SK-N-SH (cell line): ENCODE measurements at regions not wholly inside any gene's neighbourhood (a gene's known extent, or its start where the extent isn't known, plus 50 kb on each side); places are given as distances from the start of the nearest gene placed in this dataset.

Experiments used
- CTCF ChIA-PET: fragments of 300-600, 350-600 bp; formaldehyde crosslinking; extraction: SDS; loops from one replicate; lab custom pipeline; 2021; lab: Yijun Ruan, JAX
- POLR2A ChIA-PET: fragments of 350-600 bp; sonication (Branson Sonifier 250); formaldehyde crosslinking; extraction: SDS; loops from one replicate; lab custom pipeline; 2020; ENCODE audit warnings: antibody characterized with exemption, inconsistent platforms; lab: Yijun Ruan, JAX
- DNase-seq: peaks from one replicate; pipeline ENCODE4 v3.0.0; 2012
- H2AFZ ChIP-seq: fragments of 200-600 bp; sonication (generic); 2 replicates; pipeline ENCODE4 v1.8.1; 2016; ENCODE audit warnings: antibody characterized with exemption, mild to moderate bottlenecking, low read depth
- H3F3A ChIP-seq: fragments of 200-600 bp; sonication (generic); replicated peaks from 2 replicates; pipeline ENCODE3; 2016; ENCODE audit warnings: antibody characterized with exemption, mild to moderate bottlenecking; ENCODE audit not compliant: insufficient read depth
- H3K27ac ChIP-seq, 2 experiments: fragments of 200-500 bp in 1 of 2; fragments of 200-600 bp in 1 of 2; sonication (Bioruptor generic) in 1 of 2; sonication (generic), shearing (Covaris generic) in 1 of 2; 2 replicates each; pipeline versions ENCODE4 v1.5.1 to v1.6.1; 2014 to 2016; ENCODE audit warnings: low read depth in 2 of 2, inconsistent platforms in 1 of 2, low read length in 1 of 2, mild to moderate bottlenecking in 1 of 2, mixed read lengths in 1 of 2
- H3K27me3 ChIP-seq: fragments of 200-600 bp; sonication (generic), shearing (Covaris generic); 2 replicates; pipeline ENCODE4 v1.6.1; 2016; ENCODE audit warnings: mixed run types; ENCODE audit not compliant: insufficient read depth
- H3K36me3 ChIP-seq, 2 experiments: fragments of 200-500 bp in 1 of 2; fragments of 200-600 bp in 1 of 2; sonication (Bioruptor generic) in 1 of 2; sonication (generic) in 1 of 2; replicated peaks in 1 of 2; 2 replicates each; pipeline versions ENCODE3 to v1.5.1; 2014 to 2016; ENCODE audit warnings: low read length in 1 of 2, mild to moderate bottlenecking in 1 of 2; ENCODE audit not compliant: insufficient read depth in 2 of 2, control insufficient read depth in 1 of 2
- H3K4me1 ChIP-seq, 2 experiments: fragments of 200-500 bp in 1 of 2; fragments of 200-600 bp in 1 of 2; sonication (Bioruptor generic) in 1 of 2; sonication (generic), shearing (Covaris generic) in 1 of 2; 2 replicates each; pipeline versions ENCODE4 v1.5.1 to v1.6.1; 2014 to 2016; ENCODE audit warnings: low read depth in 1 of 2, low read length in 1 of 2, mixed run types in 1 of 2; ENCODE audit not compliant: insufficient read depth in 2 of 2, control insufficient read depth in 1 of 2
- H3K4me2 ChIP-seq: fragments of 200-600 bp; sonication (generic), shearing (Covaris generic); 2 replicates; pipeline ENCODE4 v1.6.1; 2017; ENCODE audit warnings: mixed run types
- H3K4me3 ChIP-seq, 2 experiments: fragments of 200-500 bp in 1 of 2; fragments of 200-600 bp in 1 of 2; sonication (Bioruptor generic) in 1 of 2; sonication (generic), shearing (Covaris generic) in 1 of 2; 2 replicates each; pipeline versions ENCODE4 v1.5.1 to v1.8.1; 2014 to 2016; ENCODE audit warnings: low read depth in 2 of 2, inconsistent platforms in 1 of 2, low read length in 1 of 2, mild to moderate bottlenecking in 1 of 2, mixed read lengths in 1 of 2, moderate library complexity in 1 of 2
- H3K79me2 ChIP-seq: fragments of 200-600 bp; sonication (generic); 2 replicates; pipeline ENCODE4 v1.8.1; 2017; ENCODE audit warnings: mild to moderate bottlenecking; ENCODE audit not compliant: insufficient read depth
- H3K9ac ChIP-seq: fragments of 200-600 bp; sonication (generic); 2 replicates; pipeline ENCODE4 v1.6.1; 2017; ENCODE audit warnings: mixed run types
- H3K9me2 ChIP-seq: fragments of 200-600 bp; sonication (generic); 2 replicates; pipeline ENCODE4 v1.6.1; 2017; ENCODE audit warnings: mixed run types
- H3K9me3 ChIP-seq: fragments of 200-600 bp; sonication (generic); 2 replicates; pipeline ENCODE4 v1.6.1; 2017; ENCODE audit warnings: mixed run types, mild to moderate bottlenecking, moderate library complexity
- H4K20me1 ChIP-seq: fragments of 200-600 bp; sonication (generic); 2 replicates; pipeline ENCODE4 v1.6.1; 2017; ENCODE audit warnings: mild to moderate bottlenecking, mixed run types; ENCODE audit not compliant: insufficient read depth
- ELF1 ChIP-seq: IDR thresholded peaks from 2 replicates; pipeline ENCODE4 v1.4.0; 2012
- EP300 ChIP-seq, 2 experiments: IDR thresholded peaks; 2 replicates each; pipeline versions ENCODE4 v1.4.0 to v1.6.1; 2012; ENCODE audit warnings: borderline replicate concordance in 1 of 2, low read depth in 1 of 2, low read length in 1 of 2
- FOXM1 ChIP-seq: IDR thresholded peaks from 2 replicates; pipeline ENCODE4 v1.4.0; 2012; ENCODE audit warnings: low read depth, mild to moderate bottlenecking
- GABPA ChIP-seq: IDR thresholded peaks from 2 replicates; pipeline ENCODE4 v1.4.0; 2012; ENCODE audit warnings: low read depth, mild to moderate bottlenecking
- GATA2 ChIP-seq: sonication (generic); formaldehyde crosslinking; IDR thresholded peaks from 2 replicates; pipeline ENCODE4 v1.5.0; 2020; ENCODE audit warnings: mild to moderate bottlenecking, missing genetic modification reagents
- MXI1 ChIP-seq: IDR thresholded peaks from 2 replicates; pipeline ENCODE4 v1.6.1; 2012; ENCODE audit warnings: mild to moderate bottlenecking, low read depth, low read length, improper control_type of control experiment
- NFIC ChIP-seq: IDR thresholded peaks from 2 replicates; pipeline ENCODE4 v1.4.0; 2012; ENCODE audit warnings: borderline replicate concordance
- NRF1 ChIP-seq: IDR thresholded peaks from 2 replicates; pipeline ENCODE4 v1.6.1; 2012; ENCODE audit warnings: low read depth, mild to moderate bottlenecking, low read length
- PBX3 ChIP-seq: IDR thresholded peaks from 2 replicates; pipeline ENCODE4; 2012
- SIN3A ChIP-seq: IDR thresholded peaks from 2 replicates; pipeline ENCODE4 v1.6.1; 2012; ENCODE audit warnings: low read depth, mild to moderate bottlenecking, low read length, moderate library complexity, borderline replicate concordance
- SMC3 ChIP-seq: IDR thresholded peaks from 2 replicates; pipeline ENCODE4 v1.6.1; 2012; ENCODE audit warnings: low read depth, low read length, improper control_type of control experiment
- TAF1 ChIP-seq: IDR thresholded peaks from 2 replicates; pipeline ENCODE4 v1.6.1; 2012; ENCODE audit warnings: low read depth, mild to moderate bottlenecking, low read length, moderate library complexity, borderline replicate concordance
- TCF12 ChIP-seq: IDR thresholded peaks from 2 replicates; pipeline ENCODE4 v1.4.0; 2012
- TEAD4 ChIP-seq: IDR thresholded peaks from 2 replicates; pipeline ENCODE4 v1.4.0; 2012; ENCODE audit warnings: mild to moderate bottlenecking, borderline replicate concordance; ENCODE audit not compliant: insufficient read depth
- YY1 ChIP-seq: IDR thresholded peaks from 2 replicates; pipeline ENCODE4 v1.4.0; 2012; ENCODE audit warnings: low read depth, mild to moderate bottlenecking
- ZBTB33 ChIP-seq: IDR thresholded peaks from 2 replicates; pipeline ENCODE4 v1.4.0; 2012; ENCODE audit warnings: low read depth, borderline replicate concordance
- WGBS: methylation state at CpG from one replicate; pipeline ENCODE4 v1.1.6; 2017; ENCODE audit warnings: low lambda C conversion rate; 5-methylcytosine and 5-hydroxymethylcytosine counted together
- TF ChIP-seq, protein P1 (sequence below): IDR thresholded peaks from 2 replicates; pipeline ENCODE4 v1.6.1; 2012; ENCODE audit warnings: mild to moderate bottlenecking, low read depth, low read length, moderate library complexity
- TF ChIP-seq, protein P2 (sequence below): fragments of 150-350 bp; IDR thresholded peaks from 2 replicates; pipeline ENCODE4 v1.6.1; 2016; ENCODE audit warnings: mild to moderate bottlenecking, low read depth, low read length
- TF ChIP-seq, protein P3 (sequence below): IDR thresholded peaks from 2 replicates; pipeline ENCODE4 v1.4.0; 2012; ENCODE audit warnings: low read depth, borderline replicate concordance

DNA sequence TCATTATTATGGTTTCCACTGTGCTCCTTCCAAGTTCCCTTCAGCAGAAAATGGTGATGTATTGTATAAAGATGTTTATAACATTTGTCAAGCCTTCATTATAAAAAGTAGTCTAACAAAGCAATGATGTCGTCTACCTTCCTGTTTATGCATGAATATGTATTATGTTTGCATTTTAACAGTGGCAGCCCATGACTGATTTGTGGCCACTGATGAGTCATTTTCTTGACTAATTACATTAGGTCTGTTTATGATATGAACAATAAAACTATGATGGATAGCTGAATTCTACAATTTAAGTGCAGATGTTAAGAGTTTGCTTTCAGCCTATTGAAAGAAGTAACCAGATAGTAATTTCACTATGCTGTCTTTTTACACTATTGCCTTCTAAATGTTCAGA, 75.4 kb upstream of the ADAMTS19 start:
- Histone ChIP-seq H3K9me2 (no peaks in the 10 kb centered on the region), H3K79me2 (no peaks in the 10 kb centered on the region), H3K4me3 (no peak overlapping the region), H4K20me1 (no peaks in the 10 kb centered on the region), H3K36me3 (no peaks in the 10 kb centered on the region), H2AFZ (no peak overlapping the region), H3K27ac (no peak overlapping the region), H3F3A (no peaks in the 10 kb centered on the region), H3K4me1 (no peaks in the 10 kb centered on the region), H3K9me3 (no peaks in the 10 kb centered on the region), H3K4me2 (no peak overlapping the region), H3K27me3 (no peaks in the 10 kb centered on the region), H3K9ac (no peak overlapping the region)
- 11% methylated on average over 1 of the region's 1 CpG for WGBS
- POLR2A ChIA-PET = no interaction called here
- no peak for DNase-seq
- CTCF ChIA-PET = no interaction called here
- no peak for TF ChIP-seq TAF1
- TF ChIP-seq ELF1 = no peak
- TF ChIP-seq, protein P1, sequence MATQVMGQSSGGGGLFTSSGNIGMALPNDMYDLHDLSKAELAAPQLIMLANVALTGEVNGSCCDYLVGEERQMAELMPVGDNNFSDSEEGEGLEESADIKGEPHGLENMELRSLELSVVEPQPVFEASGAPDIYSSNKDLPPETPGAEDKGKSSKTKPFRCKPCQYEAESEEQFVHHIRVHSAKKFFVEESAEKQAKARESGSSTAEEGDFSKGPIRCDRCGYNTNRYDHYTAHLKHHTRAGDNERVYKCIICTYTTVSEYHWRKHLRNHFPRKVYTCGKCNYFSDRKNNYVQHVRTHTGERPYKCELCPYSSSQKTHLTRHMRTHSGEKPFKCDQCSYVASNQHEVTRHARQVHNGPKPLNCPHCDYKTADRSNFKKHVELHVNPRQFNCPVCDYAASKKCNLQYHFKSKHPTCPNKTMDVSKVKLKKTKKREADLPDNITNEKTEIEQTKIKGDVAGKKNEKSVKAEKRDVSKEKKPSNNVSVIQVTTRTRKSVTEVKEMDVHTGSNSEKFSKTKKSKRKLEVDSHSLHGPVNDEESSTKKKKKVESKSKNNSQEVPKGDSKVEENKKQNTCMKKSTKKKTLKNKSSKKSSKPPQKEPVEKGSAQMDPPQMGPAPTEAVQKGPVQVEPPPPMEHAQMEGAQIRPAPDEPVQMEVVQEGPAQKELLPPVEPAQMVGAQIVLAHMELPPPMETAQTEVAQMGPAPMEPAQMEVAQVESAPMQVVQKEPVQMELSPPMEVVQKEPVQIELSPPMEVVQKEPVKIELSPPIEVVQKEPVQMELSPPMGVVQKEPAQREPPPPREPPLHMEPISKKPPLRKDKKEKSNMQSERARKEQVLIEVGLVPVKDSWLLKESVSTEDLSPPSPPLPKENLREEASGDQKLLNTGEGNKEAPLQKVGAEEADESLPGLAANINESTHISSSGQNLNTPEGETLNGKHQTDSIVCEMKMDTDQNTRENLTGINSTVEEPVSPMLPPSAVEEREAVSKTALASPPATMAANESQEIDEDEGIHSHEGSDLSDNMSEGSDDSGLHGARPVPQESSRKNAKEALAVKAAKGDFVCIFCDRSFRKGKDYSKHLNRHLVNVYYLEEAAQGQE = no peak
- no peak for TF ChIP-seq YY1
- no peak for TF ChIP-seq NRF1
- TF ChIP-seq NFIC = no peak
- no peak for TF ChIP-seq MXI1
- no peak for TF ChIP-seq GATA2 (CRISPR knock-in tag)
- TF ChIP-seq PBX3 = no peak

- Histone ChIP-seq H3K9ac (no peak overlapping the region), H3F3A (peaks cover 3% of the 10 kb centered on the region), H3K9me2 (no peaks in the 10 kb centered on the region), H3K9me3 (no peaks in the 10 kb centered on the region), H3K36me3 (no peaks in the 10 kb centered on the region), H4K20me1 (no peaks in the 10 kb centered on the region), H3K4me2 (no peak overlapping the region), H3K27ac (no peak overlapping the region), H3K4me3 (no peak overlapping the region), H2AFZ (no peak overlapping the region), H3K4me1 (no peaks in the 10 kb centered on the region), H3K79me2 (no peaks in the 10 kb centered on the region), H3K27me3 (no peaks in the 10 kb centered on the region)
- ChIA-PET POLR2A (no interaction called here), CTCF (no interaction called here)
- WGBS = 39% methylated on average over 2 of the region's 2 CpGs
- no peak for DNase-seq
- TF ChIP-seq GABPA (no peak), SIN3A (no peak), TEAD4 (no peak), SMC3 (no peak), GATA2 (CRISPR knock-in tag) (no peak), EP300 (IDR thresholded peaks at IDR 0.05; ENCODE audit: borderline replicate concordance in 1 of 2, low read depth in 1 of 2, low read length in 1 of 2) (no peak), ELF1 (no peak), PBX3 (no peak), ZBTB33 (no peak), TCF12 (no peak), TAF1 (no peak), FOXM1 (no peak)
- TF ChIP-seq, protein P2, sequence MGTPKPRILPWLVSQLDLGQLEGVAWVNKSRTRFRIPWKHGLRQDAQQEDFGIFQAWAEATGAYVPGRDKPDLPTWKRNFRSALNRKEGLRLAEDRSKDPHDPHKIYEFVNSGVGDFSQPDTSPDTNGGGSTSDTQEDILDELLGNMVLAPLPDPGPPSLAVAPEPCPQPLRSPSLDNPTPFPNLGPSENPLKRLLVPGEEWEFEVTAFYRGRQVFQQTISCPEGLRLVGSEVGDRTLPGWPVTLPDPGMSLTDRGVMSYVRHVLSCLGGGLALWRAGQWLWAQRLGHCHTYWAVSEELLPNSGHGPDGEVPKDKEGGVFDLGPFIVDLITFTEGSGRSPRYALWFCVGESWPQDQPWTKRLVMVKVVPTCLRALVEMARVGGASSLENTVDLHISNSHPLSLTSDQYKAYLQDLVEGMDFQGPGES = no peak
- TF ChIP-seq, protein P3, sequence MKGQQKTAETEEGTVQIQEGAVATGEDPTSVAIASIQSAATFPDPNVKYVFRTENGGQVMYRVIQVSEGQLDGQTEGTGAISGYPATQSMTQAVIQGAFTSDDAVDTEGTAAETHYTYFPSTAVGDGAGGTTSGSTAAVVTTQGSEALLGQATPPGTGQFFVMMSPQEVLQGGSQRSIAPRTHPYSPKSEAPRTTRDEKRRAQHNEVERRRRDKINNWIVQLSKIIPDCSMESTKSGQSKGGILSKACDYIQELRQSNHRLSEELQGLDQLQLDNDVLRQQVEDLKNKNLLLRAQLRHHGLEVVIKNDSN = no peak
Observed at GRCh38 chr5:129387944-129388343, 72.2 kb upstream of the ADAMTS19 start.
